ENCODE measurements at regions not wholly inside any gene's neighbourhood (a gene's known extent, or its start where the extent isn't known, plus 50 kb on each side); places are given as distances from the start of the nearest gene placed in this dataset.

- DNase-seq (ENCODE audit: insufficient read length, low spot score) (no peak), FAIRE-seq (no peak)
These were observed 53.7 kb upstream of the SLC4A10 start for GRCh38 chr2:161570424-161571050.

- FAIRE-seq (no peak), DNase-seq (ENCODE audit: insufficient read length, low spot score) (no peak)
These were observed 53.2 kb upstream of the SLC4A10 start for GRCh38 chr2:161571051-161571429.

Data from GM19239 (cell line).